Daoy (cell line): ENCODE measurements at regions not wholly inside any gene's neighbourhood (a gene's known extent, or its start where the extent isn't known, plus 50 kb on each side); places are given as distances from the start of the nearest gene placed in this dataset.

Source experiments
- DNase-seq: peaks from one replicate; pipeline ENCODE4 v3.0.0-alpha.2; 2015; ENCODE audit warnings: low read depth

- peak; percentile 32 for DNase-seq
Measured at GRCh38 chr3:187954873-187955586, 198.9 kb upstream of the LPP start.

- no peak for DNase-seq
Measured at GRCh38 chr3:187955587-187955952, 198.4 kb upstream of the LPP start.

- DNase-seq = no peak
Measured at GRCh38 chr3:187957165-187957581, 196.8 kb upstream of the LPP start.

GRCh38 chr3:187957582-187957981, 196.4 kb upstream of the LPP start:
- no peak for DNase-seq

DNA sequence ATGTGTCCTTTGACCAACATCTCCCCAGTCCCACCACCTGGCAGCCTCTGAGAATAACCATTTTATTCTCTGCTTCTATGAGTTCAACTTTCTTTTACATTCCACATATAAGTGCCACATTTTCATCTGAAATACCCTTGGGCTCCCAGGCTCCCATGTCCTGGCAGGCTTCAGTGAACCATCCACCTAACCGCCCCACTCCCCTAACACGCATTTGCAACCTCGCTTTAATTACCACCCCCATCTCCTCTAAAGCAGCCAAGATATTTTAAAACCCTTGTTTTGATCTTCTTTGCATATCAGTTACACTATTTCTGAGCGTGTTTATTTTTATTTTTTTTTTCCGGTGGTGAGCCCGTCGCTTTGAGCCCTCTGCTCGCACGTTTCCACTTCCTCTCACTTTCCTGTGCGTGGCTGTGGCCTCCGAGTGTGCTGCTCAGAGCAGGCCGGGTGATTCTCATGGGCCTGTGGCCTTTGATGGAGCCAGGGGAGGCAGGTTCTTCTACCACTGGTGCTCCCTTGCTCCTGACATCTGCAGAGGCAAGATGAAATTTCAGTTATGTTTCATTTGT, 195.4 kb upstream of the LPP start:
- no peak for DNase-seq

DNA sequence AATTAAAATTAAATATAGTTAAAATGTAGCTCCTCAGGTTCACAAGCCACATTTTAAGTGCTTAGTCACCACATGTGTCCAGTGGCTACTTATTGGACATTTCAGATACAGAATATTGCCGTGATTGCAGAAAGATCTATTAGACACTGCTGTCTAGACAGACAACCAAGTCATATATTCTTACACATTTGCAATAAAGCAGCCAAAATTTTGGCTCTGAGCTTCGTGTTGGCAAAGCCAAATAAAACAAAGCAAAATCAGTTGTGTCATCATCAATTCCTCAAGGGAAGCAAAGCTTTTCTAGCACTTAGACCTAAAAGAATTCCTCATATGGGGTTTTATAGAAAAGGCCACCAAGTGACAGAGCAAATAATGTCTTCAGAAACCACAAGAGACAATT, 193.1 kb upstream of the LPP start:
- no peak for DNase-seq

- no peak for DNase-seq
Measured at GRCh38 chr3:187961366-187961765, 192.6 kb upstream of the LPP start.

- no peak for DNase-seq
Measured at GRCh38 chr3:187963003-187963676, 190.8 kb upstream of the LPP start.

DNA sequence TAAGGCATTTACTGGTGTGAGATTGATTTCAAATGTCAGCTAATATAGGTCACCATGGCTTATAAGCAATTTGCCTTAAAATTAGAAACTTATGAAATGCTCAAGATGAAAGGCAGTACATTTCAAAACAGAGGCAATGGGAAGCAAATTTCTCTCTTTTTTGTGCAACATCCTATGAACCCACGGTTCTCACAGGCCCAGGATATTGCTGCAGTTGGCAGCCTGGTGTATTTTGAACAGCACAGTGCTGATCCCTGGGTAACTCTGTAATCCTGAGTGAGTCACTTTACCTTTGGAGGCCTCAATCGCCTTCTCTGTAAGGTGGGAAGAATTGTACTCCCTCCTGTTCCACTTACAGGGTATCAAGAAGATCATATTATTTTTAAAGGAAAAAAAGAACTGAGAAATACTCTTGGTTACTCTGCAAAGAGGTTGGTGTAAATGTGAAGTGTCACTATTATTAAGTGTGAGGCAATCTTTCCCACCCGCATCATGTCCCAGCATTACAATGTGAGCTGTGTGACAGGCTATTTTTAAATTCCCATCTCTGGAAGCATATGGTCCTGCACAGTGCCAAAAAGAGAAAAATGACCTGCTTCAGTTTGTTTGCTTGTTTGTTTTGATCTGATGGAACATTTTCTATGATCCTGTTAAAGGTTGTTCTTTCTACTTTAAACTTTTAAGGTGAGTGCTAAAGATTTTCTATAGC, 190.1 kb upstream of the LPP start:
- no peak for DNase-seq

DNA sequence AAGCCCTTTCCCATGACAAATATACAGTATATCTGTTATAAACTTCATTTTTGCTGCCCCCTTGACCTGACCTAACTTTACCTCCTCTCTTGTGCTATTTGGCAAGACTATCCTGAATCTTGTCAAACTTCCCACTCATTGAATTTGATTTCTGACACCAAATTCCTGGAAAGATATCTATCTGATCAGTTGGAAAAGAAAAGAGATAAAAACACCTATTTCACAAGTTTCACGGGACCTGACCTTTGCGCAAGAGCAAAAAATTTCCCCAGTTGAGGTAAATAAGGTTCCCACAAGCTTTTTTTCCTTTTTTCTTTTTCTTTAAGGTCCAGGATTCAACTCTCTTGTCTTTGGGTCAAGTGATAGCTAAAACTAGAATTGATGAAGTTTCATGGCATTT, 189.2 kb upstream of the LPP start:
- DNase-seq = no peak

GRCh38 chr3:187966096-187966495, 187.9 kb upstream of the LPP start:
- no peak for DNase-seq

DNA sequence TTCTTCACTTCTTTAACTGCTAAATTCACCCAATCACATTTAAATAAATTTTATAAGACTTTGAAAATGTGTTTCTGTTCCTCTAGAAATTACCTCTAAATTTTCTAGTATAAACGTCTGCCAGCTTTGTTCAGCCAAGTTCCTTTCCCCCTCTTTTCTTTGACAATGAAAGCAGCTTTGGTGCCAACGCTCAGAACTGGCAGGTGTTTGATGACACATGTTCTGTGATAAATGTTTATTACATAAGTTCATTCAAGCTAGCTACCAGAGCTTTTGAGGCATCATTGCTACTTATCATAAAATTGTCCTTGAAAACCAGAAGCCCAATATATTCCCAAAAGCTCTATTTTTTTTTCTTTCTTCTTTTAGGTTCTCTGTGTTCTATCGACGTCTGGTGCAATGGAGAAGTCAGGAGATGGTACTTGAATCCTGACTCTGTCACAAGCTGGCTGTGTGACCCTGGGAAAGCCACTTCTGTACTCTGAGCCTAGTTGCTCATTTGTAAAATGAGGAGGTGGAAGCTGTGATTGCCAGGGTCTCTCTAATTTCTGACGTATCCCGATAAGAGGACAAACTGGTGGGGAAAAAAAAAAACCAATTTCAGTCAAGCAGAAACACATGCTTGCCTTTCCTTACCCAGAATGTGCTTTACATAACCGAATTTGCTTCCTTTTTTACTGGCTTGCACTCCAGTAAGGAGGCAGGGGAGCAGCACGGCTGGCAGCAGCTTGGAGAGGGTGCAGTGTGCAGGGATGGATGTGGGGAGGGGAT, 187.1 kb upstream of the LPP start:
- no peak for DNase-seq

DNA sequence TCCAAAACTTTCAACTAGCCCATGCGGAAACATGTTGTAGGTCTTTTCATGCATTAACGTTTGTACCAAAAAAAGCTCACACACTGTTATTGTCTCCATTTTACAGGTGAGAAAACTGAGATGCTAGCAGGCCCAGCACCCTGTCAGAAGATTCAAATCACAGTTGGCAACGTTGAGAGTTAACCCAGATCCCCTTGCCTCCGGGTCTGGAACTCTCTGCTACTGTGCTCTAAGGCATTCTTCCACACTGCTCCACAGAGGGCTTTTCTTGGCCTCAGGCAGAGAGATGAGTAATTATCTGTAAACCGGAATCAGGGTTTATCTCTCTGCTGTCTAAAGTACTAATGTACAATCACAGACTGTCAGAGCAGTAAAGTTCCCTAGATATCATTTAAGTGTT, 186.0 kb upstream of the LPP start:
- DNase-seq = no peak

DNA sequence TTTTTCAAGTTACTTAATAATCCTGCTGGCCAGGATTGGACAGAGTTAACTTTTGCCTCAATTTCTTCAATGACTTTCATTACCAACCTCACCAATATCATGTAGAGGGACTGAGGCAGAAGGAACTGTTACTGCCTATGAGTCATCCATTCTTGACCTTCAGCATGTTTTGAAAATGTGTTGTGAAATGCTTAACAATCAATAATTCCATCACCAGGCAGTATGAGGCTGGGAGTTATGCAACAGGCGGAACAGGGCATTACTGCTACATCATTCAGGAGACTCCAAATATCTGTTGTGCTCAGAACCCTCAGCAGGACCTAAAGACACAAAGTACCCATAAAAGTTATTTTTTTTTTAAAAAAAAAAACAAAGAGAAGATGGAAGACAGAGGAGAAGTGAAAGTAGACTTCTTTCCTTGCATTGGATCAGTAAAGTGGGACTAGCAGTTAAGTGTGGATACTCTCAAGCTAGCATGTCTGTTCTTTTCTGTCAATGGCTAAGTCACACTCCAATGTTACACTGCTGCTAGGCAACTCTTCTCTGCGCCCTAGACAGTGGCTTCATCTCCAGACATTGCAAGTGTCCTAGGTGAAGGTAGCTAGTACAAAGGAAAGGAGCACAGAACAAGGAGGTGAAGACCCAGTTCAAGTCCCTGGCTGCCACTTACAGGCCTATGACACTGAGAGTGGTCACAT, 184.9 kb upstream of the LPP start:
- no peak for DNase-seq

GRCh38 chr3:187969581-187969950, 184.4 kb upstream of the LPP start:
- DNase-seq = no peak

DNA sequence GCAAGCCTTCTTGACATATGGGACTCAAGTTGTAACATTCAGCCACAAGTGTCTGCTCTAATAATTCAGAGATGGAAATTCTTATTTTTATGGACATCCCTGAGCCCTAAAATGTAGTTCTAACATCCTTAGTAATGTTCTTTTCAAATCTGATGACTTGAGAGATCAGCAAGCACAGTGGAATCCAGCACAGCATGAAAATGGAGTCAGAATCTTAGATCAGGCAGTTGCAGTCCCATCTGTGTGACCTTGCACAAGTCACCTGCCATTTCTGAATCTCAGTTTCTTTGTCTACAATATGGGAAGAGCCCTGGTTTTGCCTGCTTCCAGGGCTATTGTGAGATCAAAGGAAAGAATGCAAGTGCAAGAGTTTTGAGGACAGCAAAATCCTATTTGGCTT, 183.9 kb upstream of the LPP start:
- no peak for DNase-seq

- DNase-seq = no peak
Measured at GRCh38 chr3:187971629-187972028, 182.3 kb upstream of the LPP start.

GRCh38 chr3:187972454-187972853, 181.5 kb upstream of the LPP start:
- DNase-seq = no peak

DNA sequence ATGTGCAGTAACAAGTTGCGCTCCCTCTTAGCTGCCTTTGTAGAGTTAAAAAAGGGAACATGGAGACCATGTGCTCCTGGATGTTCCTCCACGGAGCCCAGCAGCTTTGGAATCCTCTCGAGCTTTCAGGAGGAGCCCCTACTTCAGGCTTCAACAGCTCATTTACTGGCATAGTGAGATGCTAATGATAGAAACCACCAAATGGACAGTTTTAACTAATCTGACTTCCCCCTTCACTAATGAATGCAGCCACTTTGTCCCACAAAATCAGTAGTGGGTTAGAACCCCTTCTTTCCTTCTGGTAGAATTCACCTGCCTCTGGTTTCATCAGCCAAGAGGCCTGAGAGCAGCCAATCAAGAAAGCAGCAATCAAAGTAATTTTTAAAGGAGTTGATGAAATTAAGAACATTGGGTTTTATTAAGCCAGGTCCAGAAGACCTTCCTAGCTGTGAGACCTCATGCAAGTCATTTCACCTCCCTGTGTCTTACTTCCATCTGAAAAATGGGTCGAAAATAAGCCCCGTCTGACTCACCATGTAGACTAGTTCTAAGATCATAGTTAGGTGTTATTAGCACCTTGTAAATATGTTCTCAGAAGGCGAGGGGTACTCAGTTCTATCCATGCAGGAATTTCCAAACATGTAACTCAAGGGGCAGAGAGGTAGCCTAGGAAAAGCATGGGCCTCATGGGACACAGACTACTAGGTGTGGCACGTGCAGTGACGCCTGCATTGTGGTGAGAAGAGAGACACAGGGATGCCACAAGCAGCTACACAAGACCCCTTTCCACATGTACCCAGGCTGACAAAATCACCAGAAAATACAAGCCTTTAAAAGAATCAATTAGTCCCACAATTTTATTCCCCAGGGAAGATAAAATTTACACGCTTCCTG, 179.7 kb upstream of the LPP start:
- no peak for DNase-seq

DNA sequence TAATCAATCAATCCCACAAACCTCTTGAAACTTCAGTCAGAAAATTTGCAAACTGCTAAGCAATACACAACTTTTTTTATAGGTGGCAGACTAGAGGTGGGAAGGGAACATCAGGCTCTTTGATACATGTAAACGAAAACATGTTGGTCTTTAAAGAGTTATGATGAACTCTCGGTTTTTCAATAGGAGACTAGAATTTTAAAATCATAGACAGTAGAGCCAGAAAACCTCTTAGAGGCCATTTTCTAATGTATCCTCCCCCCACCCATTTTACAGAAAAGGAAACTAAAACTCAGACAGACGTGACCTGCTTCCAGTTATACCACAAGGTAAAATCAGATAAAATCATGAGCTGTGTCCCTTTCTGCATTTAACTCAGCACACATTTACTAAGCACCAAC, 179.1 kb upstream of the LPP start:
- DNase-seq = no peak
